ENCODE measurements at regions not wholly inside any gene's neighbourhood (a gene's known extent, or its start where the extent isn't known, plus 50 kb on each side); places are given as distances from the start of the nearest gene placed in this dataset.
"Not testable (repeated sequence)": the region's sequence is repeated elsewhere in the genome, so short reads cannot be mapped to it uniquely, and the experiment has no call there.

GRCh38 chr2:200110381-200110780, 155.0 kb downstream of the MAIP1 start:
- Histone ChIP-seq H3K9ac (ENCODE audit: low read depth, low read length) (no peak overlapping the region), H3K4me1 (ENCODE audit: insufficient read depth, low read length) (no peaks in the 10 kb centered on the region), H3K27me3 (ENCODE audit: insufficient read depth, low read length, poor library complexity) (no peaks in the 10 kb centered on the region), H3K9me3 (ENCODE audit: insufficient read depth, low read length, severe bottlenecking) (no peaks in the 10 kb centered on the region), H3K36me3 (ENCODE audit: insufficient read depth, low read length) (no peaks in the 10 kb centered on the region), H3K79me2 (ENCODE audit: insufficient read depth, low read length) (no peaks in the 10 kb centered on the region), H3K4me2 (ENCODE audit: insufficient read depth, low read length) (no peak overlapping the region), H3K4me3 (ENCODE audit: low read depth in 1 of 2, low read length in 2 of 2) (no peak overlapping the region), H2AFZ (ENCODE audit: low read depth, low read length) (no peak overlapping the region), H4K20me1 (ENCODE audit: insufficient read depth, low read length) (no peaks in the 10 kb centered on the region), H3K27ac (ENCODE audit: low read length) (no peak overlapping the region)
- TF ChIP-seq CTCF (IDR thresholded peaks at IDR 0.05; ENCODE audit: borderline replicate concordance, extremely low read depth, low read length, poor library complexity, severe bottlenecking) (no peak), EZH2 (IDR thresholded peaks at IDR 0.05; ENCODE audit: borderline replicate concordance, low read depth, low read length, severe bottlenecking) (no peak)
- DNase-seq (no peak), ATAC-seq (ENCODE audit: insufficient read depth, low read depth) (no peak)

GRCh38 chr2:200113016-200113799, 157.8 kb downstream of the MAIP1 start:
- not testable (repeated sequence) for H2AFZ ChIP-seq (ENCODE audit: low read depth, low read length); H3K79me2 ChIP-seq (ENCODE audit: insufficient read depth, low read length); H3K27ac ChIP-seq (ENCODE audit: low read length); DNase-seq; H4K20me1 ChIP-seq (ENCODE audit: insufficient read depth, low read length); H3K9me3 ChIP-seq (ENCODE audit: insufficient read depth, low read length, severe bottlenecking); H3K27me3 ChIP-seq (ENCODE audit: insufficient read depth, low read length, poor library complexity); H3K4me2 ChIP-seq (ENCODE audit: insufficient read depth, low read length); H3K9ac ChIP-seq (ENCODE audit: low read depth, low read length); H3K36me3 ChIP-seq (ENCODE audit: insufficient read depth, low read length); H3K4me3 ChIP-seq (ENCODE audit: low read depth in 1 of 2, low read length in 2 of 2); ATAC-seq (ENCODE audit: insufficient read depth, low read depth); H3K4me1 ChIP-seq (ENCODE audit: insufficient read depth, low read length)

GRCh38 chr2:200119236-200119635, 163.9 kb downstream of the MAIP1 start:
- Histone ChIP-seq H3K9ac (ENCODE audit: low read depth, low read length) (no peak overlapping the region), H3K27me3 (ENCODE audit: insufficient read depth, low read length, poor library complexity) (no peaks in the 10 kb centered on the region), H2AFZ (ENCODE audit: low read depth, low read length) (no peak overlapping the region), H3K4me2 (ENCODE audit: insufficient read depth, low read length) (no peak overlapping the region), H3K9me3 (ENCODE audit: insufficient read depth, low read length, severe bottlenecking) (no peaks in the 10 kb centered on the region), H3K79me2 (ENCODE audit: insufficient read depth, low read length) (no peaks in the 10 kb centered on the region), H3K36me3 (ENCODE audit: insufficient read depth, low read length) (no peaks in the 10 kb centered on the region), H3K4me1 (ENCODE audit: insufficient read depth, low read length) (no peaks in the 10 kb centered on the region), H3K27ac (ENCODE audit: low read length) (no peak overlapping the region), H4K20me1 (ENCODE audit: insufficient read depth, low read length) (no peaks in the 10 kb centered on the region), H3K4me3 (ENCODE audit: low read depth in 1 of 2, low read length in 2 of 2) (no peak overlapping the region)
- ATAC-seq (ENCODE audit: insufficient read depth, low read depth): no peak
- DNase-seq: no peak
- TF ChIP-seq CTCF (IDR thresholded peaks at IDR 0.05; ENCODE audit: borderline replicate concordance, extremely low read depth, low read length, poor library complexity, severe bottlenecking): no peak
- no peak for TF ChIP-seq EZH2 (IDR thresholded peaks at IDR 0.05; ENCODE audit: borderline replicate concordance, low read depth, low read length, severe bottlenecking)

GRCh38 chr2:200121931-200122330, 166.5 kb downstream of the MAIP1 start:
- Histone ChIP-seq H3K4me3 (ENCODE audit: low read depth in 1 of 2, low read length in 2 of 2) (no peak overlapping the region), H3K36me3 (ENCODE audit: insufficient read depth, low read length) (no peaks in the 10 kb centered on the region), H3K27ac (ENCODE audit: low read length) (no peak overlapping the region), H3K79me2 (ENCODE audit: insufficient read depth, low read length) (no peaks in the 10 kb centered on the region), H3K4me1 (ENCODE audit: insufficient read depth, low read length) (no peaks in the 10 kb centered on the region), H3K27me3 (ENCODE audit: insufficient read depth, low read length, poor library complexity) (no peaks in the 10 kb centered on the region), H4K20me1 (ENCODE audit: insufficient read depth, low read length) (no peaks in the 10 kb centered on the region), H3K9me3 (ENCODE audit: insufficient read depth, low read length, severe bottlenecking) (no peaks in the 10 kb centered on the region), H2AFZ (ENCODE audit: low read depth, low read length) (no peak overlapping the region), H3K9ac (ENCODE audit: low read depth, low read length) (no peak overlapping the region), H3K4me2 (ENCODE audit: insufficient read depth, low read length) (no peak overlapping the region)
- no peak for TF ChIP-seq EZH2 (IDR thresholded peaks at IDR 0.05; ENCODE audit: borderline replicate concordance, low read depth, low read length, severe bottlenecking)
- TF ChIP-seq CTCF (IDR thresholded peaks at IDR 0.05; ENCODE audit: borderline replicate concordance, extremely low read depth, low read length, poor library complexity, severe bottlenecking): no peak
- DNase-seq (no peak), ATAC-seq (ENCODE audit: insufficient read depth, low read depth) (no peak)

Data from DND-41 (cell line).